Gastrocnemius medialis (tissue), 4 donors: ENCODE measurements at regions not wholly inside any gene's neighbourhood (a gene's known extent, or its start where the extent isn't known, plus 50 kb on each side); places are given as distances from the start of the nearest gene placed in this dataset.

Experiments used
- ATAC-seq, 2 donors: fragments of 150-250 bp; one replicate each; pipeline ENCODE4 v1.9.1; 2016
- DNase-seq, 2 donors: peaks; one replicate each; pipeline ENCODE4 v3.0.0-alpha.2; 2019
- H3K27ac ChIP-seq, 4 donors: fragments of 200-600 bp; sonication (generic); 1 replicate in 1 of 4; 2 replicates in 3 of 4; pipeline ENCODE4 v1.5.1; 2016 to 2018; ENCODE audit warnings: mild to moderate bottlenecking in 2 of 4, moderate library complexity in 1 of 4
- H3K27me3 ChIP-seq, 3 donors: fragments of 200-600 bp; sonication (generic) in 2 of 3; 1 replicate in 1 of 3; 2 replicates in 2 of 3; pipeline versions ENCODE4 v1.5.1 to v1.6.0; 2016 to 2019; ENCODE audit warnings: mild to moderate bottlenecking in 1 of 3, moderate library complexity in 1 of 3
- H3K36me3 ChIP-seq, 2 donors: fragments of 200-600 bp; sonication (generic) in 1 of 2; one replicate each; pipeline ENCODE4 v1.5.1; 2017 to 2018
- H3K4me1 ChIP-seq, 2 donors: fragments of 200-600 bp; sonication (generic) in 1 of 2; one replicate each; pipeline ENCODE4 v1.5.1; 2016 to 2017; ENCODE audit warnings: mild to moderate bottlenecking in 2 of 2
- H3K4me3 ChIP-seq, 4 donors: fragments of 200-600 bp; sonication (generic) in 3 of 4; 1 replicate in 1 of 4; 2 replicates in 3 of 4; pipeline ENCODE4 v1.5.1; 2016 to 2019; ENCODE audit warnings: mild to moderate bottlenecking in 2 of 4
- H3K9me3 ChIP-seq, 3 donors: fragments of 200-600 bp; sonication (generic) in 2 of 3; 1 replicate in 1 of 3; 2 replicates in 2 of 3; pipeline ENCODE4 v1.5.1; 2016 to 2019
- POLR2A ChIP-seq, 2 donors: fragments of 450-650 bp; IDR thresholded peaks; one replicate each; pipeline ENCODE4 v1.6.1; 2017; ENCODE audit warnings: antibody characterized with exemption in 2 of 2, mild to moderate bottlenecking in 2 of 2, moderate library complexity in 2 of 2
- in situ Hi-C, 4 donors: fragments of 200-750 bp; cut with MboI; loops; one replicate each; pipeline versions ENCODE4 v1.15.0 to v1.8.0; 2017; ENCODE audit warnings: low sequenced_read_pairs in 4 of 4
- intact Hi-C: fragments of 100-400 bp; cut with DNase I; formaldehyde crosslinking; loops from one replicate; pipeline ENCODE4 v1.15.1; 2023; ENCODE audit warnings: low total_unique reads
- TF ChIP-seq, protein P1 (sequence below), 5 experiments: fragments of 450-650 bp in 3 of 5; fragments of 200-600 bp in 2 of 5; sonication (generic) in 2 of 5; IDR thresholded peaks in 4 of 5; conservative IDR thresholded peaks in 1 of 5; 1 replicate in 4 of 5; 2 replicates in 1 of 5; pipeline ENCODE4 v1.5.1; 2016 to 2019; ENCODE audit warnings: antibody characterized with exemption in 5 of 5, mild to moderate bottlenecking in 3 of 5, moderate library complexity in 3 of 5

- Histone ChIP-seq H3K4me1 (no peaks in the 10 kb centered on the region), H3K4me3 (no peak overlapping the region), H3K36me3 (no peaks in the 10 kb centered on the region), H3K9me3 (no peaks in the 10 kb centered on the region), H3K27me3 (no peaks in the 10 kb centered on the region), H3K27ac (peak overlapping the region; percentile 25 to 62 (median 52))
- in situ Hi-C loops = no loop called here
- ATAC-seq (peak; percentile 71 to 75), DNase-seq (peak; percentile 9 to 40)
- TF ChIP-seq, protein P1, sequence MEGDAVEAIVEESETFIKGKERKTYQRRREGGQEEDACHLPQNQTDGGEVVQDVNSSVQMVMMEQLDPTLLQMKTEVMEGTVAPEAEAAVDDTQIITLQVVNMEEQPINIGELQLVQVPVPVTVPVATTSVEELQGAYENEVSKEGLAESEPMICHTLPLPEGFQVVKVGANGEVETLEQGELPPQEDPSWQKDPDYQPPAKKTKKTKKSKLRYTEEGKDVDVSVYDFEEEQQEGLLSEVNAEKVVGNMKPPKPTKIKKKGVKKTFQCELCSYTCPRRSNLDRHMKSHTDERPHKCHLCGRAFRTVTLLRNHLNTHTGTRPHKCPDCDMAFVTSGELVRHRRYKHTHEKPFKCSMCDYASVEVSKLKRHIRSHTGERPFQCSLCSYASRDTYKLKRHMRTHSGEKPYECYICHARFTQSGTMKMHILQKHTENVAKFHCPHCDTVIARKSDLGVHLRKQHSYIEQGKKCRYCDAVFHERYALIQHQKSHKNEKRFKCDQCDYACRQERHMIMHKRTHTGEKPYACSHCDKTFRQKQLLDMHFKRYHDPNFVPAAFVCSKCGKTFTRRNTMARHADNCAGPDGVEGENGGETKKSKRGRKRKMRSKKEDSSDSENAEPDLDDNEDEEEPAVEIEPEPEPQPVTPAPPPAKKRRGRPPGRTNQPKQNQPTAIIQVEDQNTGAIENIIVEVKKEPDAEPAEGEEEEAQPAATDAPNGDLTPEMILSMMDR (IDR thresholded peaks at IDR 0.05 in 4 of 5, conservative IDR thresholded peaks at IDR 0.05 in 1 of 5) = no peak
- intact Hi-C loops = no loop called here
These were observed 263.2 kb upstream of the SPRY2 start for GRCh38 chr13:80604098-80604497.

GRCh38 chr13:80603351-80603750 lies 262.4 kb upstream of the SPRY2 start:
- Histone ChIP-seq H3K4me3 (no peak overlapping the region), H3K27me3 (no peaks in the 10 kb centered on the region), H3K27ac (peak overlapping the region; percentile 25 to 62 (median 45)), H3K9me3 (no peaks in the 10 kb centered on the region), H3K4me1 (no peaks in the 10 kb centered on the region), H3K36me3 (no peaks in the 10 kb centered on the region)
- ATAC-seq = no peak
- TF ChIP-seq, protein P1 (IDR thresholded peaks at IDR 0.05 in 4 of 5, conservative IDR thresholded peaks at IDR 0.05 in 1 of 5) = no peak
- no peak for TF ChIP-seq POLR2A (IDR thresholded peaks at IDR 0.05)
- DNase-seq = no peak
- intact Hi-C loops (no loop called here), in situ Hi-C loops (no loop called here)

DNA sequence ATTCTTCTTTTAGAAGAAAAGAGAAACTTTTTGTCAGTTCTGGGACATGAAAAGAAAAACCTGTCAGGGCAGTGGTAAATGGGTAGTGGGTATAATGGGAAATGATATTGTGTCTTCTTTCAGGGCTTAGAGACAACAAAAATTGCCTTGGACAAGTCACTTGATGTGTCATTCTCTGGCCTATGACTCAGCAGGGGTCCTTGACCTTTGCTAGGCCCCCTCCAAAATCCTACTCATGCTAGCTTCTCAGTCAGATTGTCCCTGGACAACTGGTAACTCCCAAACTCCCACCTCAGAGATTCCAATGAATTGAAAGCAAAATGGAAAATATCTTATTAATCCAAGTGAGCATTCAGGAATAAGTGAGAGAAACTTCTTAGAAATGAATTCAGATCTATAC lies 258.8 kb upstream of the SPRY2 start:
- no peaks in the 10 kb centered on the region for H3K36me3 ChIP-seq
- no peaks in the 10 kb centered on the region for H3K9me3 ChIP-seq
- intact Hi-C loops (no loop called here), in situ Hi-C loops (no loop called here)
- H3K27me3 ChIP-seq = no peaks in the 10 kb centered on the region
- no peak for TF ChIP-seq POLR2A (IDR thresholded peaks at IDR 0.05)
- TF ChIP-seq, protein P1 (IDR thresholded peaks at IDR 0.05 in 4 of 5, conservative IDR thresholded peaks at IDR 0.05 in 1 of 5) = no peak
- ATAC-seq (no peak), DNase-seq (no peak)
- no peaks in the 10 kb centered on the region for H3K4me1 ChIP-seq
- H3K4me3 ChIP-seq = no peak overlapping the region
- H3K27ac ChIP-seq = no peak overlapping the region

- ATAC-seq = no peak
- in situ Hi-C loops = no loop called here
- TF ChIP-seq POLR2A (IDR thresholded peaks at IDR 0.05) = no peak
- TF ChIP-seq, protein P1 (IDR thresholded peaks at IDR 0.05 in 4 of 5, conservative IDR thresholded peaks at IDR 0.05 in 1 of 5) = no peak
These were observed 257.3 kb upstream of the SPRY2 start for GRCh38 chr13:80598189-80598588.

More at GRCh38 chr13:80598189-80598588, 257.3 kb upstream of the SPRY2 start:
- H3K36me3 ChIP-seq = no peaks in the 10 kb centered on the region
- DNase-seq = no peak
- no peak overlapping the region for H3K4me3 ChIP-seq
- no peaks in the 10 kb centered on the region for H3K27me3 ChIP-seq
- intact Hi-C loops = no loop called here
- H3K4me1 ChIP-seq = no peaks in the 10 kb centered on the region
- H3K27ac ChIP-seq = no peak overlapping the region
- no peaks in the 10 kb centered on the region for H3K9me3 ChIP-seq
